ENCODE measurements at regions not wholly inside any gene's neighbourhood (a gene's known extent, or its start where the extent isn't known, plus 50 kb on each side); places are given as distances from the start of the nearest gene placed in this dataset.

DNA sequence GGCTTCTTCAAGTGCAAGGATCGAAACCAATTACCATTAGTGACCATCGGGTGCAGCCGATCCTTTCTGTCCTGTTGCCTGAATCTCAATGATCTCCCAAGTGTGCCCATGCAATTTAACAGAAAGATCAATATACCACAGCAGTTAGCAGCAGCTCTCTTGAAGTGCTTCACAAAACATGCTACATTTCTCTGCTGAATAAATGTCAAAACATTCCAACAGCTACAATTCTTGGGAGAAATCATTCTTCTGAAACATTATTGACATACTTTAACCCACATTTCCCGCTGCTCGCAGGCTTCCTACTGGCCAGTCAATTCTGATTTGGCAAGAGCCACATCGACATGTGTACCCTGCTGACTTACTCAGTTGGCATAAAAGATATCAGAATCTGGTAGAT is 907.7 kb downstream of the TMEM182 start:
- H3K27ac Mint-ChIP-seq, result no peak overlapping the region
- Histone ChIP-seq H3K79me1 (ENCODE audit: insufficient read depth, low read depth, low read length, poor library complexity, severe bottlenecking) (no peaks in the 10 kb centered on the region), H2AFZ (ENCODE audit: low read length) (no peak overlapping the region), H3K9ac (ENCODE audit: extremely low read depth, insufficient read length, low read length) (no peak overlapping the region), H2BK15ac (ENCODE audit: low read depth, low read length) (no peak overlapping the region), H3K14ac (ENCODE audit: insufficient read depth, low read length) (no peak overlapping the region), H2BK120ac (ENCODE audit: low read depth, low read length, poor library complexity, severe bottlenecking) (no peak overlapping the region), H3K56ac (ENCODE audit: insufficient read length, low read depth, low read length) (no peak overlapping the region), H3K23ac (ENCODE audit: insufficient read length, low read depth, low read length) (no peak overlapping the region), H4K91ac (ENCODE audit: insufficient read length, low read depth, low read length) (no peak overlapping the region), H3K23me2 (ENCODE audit: insufficient read length, low read depth, low read length, poor library complexity, severe bottlenecking) (no peaks in the 10 kb centered on the region), H3K4me2 (ENCODE audit: insufficient read depth, insufficient read length, low read length) (no peak overlapping the region), H3K27me3 (ENCODE audit: insufficient read depth, low read length) (no peaks in the 10 kb centered on the region), H2AK5ac (ENCODE audit: insufficient read length, low read length) (no peak overlapping the region), H3K9me3 (ENCODE audit: control insufficient read depth, low read depth, low read length) (no peaks in the 10 kb centered on the region), H4K20me1 (ENCODE audit: control insufficient read depth, insufficient read depth, insufficient read length) (no peaks in the 10 kb centered on the region), H2BK12ac (ENCODE audit: insufficient read length, low read depth, low read length) (no peak overlapping the region), H2BK20ac (ENCODE audit: low read depth, low read length, poor library complexity, severe bottlenecking) (no peak overlapping the region), H3K4me1 (ENCODE audit: insufficient read depth, low read length) (no peaks in the 10 kb centered on the region), H2BK5ac (ENCODE audit: insufficient read length, low read length) (no peak overlapping the region), H3K4ac (ENCODE audit: low read depth, low read length) (no peak overlapping the region), H3K79me2 (ENCODE audit: insufficient read depth, low read length) (no peaks in the 10 kb centered on the region), H3T11ph (ENCODE audit: low read length) (no peak overlapping the region), H3K27ac (ENCODE audit: insufficient read length, low read depth, low read length) (no peak overlapping the region), H3K18ac (ENCODE audit: insufficient read length, low read depth, low read length) (no peak overlapping the region), H4K5ac (ENCODE audit: insufficient read length, low read depth, low read length) (no peak overlapping the region), H4K8ac (replicated peaks; ENCODE audit: insufficient read length, low read depth, low read length) (no peak overlapping the region)
- H3K4me1 Mint-ChIP-seq, result peaks cover 10 to 12% of the 10 kb centered on the region in 2 experiments
- no peak for DNase-seq
- no peaks in the 10 kb centered on the region for H3K36me3 Mint-ChIP-seq (ENCODE audit: insufficient read depth in 1 of 3, low read depth in 3 of 3)
- no CpG with 5 or more reads among the region's 6 CpGs for WGBS (ENCODE audit: extremely low coverage, insufficient read length, low lambda C conversion rate)
- no peak overlapping the region for H3K4me3 Mint-ChIP-seq
- no peaks in the 10 kb centered on the region for H3K9me3 Mint-ChIP-seq
- H3K27me3 Mint-ChIP-seq (ENCODE audit: low read depth), result no peaks in the 10 kb centered on the region
- TF ChIP-seq, protein P1, sequence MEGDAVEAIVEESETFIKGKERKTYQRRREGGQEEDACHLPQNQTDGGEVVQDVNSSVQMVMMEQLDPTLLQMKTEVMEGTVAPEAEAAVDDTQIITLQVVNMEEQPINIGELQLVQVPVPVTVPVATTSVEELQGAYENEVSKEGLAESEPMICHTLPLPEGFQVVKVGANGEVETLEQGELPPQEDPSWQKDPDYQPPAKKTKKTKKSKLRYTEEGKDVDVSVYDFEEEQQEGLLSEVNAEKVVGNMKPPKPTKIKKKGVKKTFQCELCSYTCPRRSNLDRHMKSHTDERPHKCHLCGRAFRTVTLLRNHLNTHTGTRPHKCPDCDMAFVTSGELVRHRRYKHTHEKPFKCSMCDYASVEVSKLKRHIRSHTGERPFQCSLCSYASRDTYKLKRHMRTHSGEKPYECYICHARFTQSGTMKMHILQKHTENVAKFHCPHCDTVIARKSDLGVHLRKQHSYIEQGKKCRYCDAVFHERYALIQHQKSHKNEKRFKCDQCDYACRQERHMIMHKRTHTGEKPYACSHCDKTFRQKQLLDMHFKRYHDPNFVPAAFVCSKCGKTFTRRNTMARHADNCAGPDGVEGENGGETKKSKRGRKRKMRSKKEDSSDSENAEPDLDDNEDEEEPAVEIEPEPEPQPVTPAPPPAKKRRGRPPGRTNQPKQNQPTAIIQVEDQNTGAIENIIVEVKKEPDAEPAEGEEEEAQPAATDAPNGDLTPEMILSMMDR (conservative IDR thresholded peaks at IDR 0.05), result no peak; the same call in 2 of the 3 replicates
